ENCODE measurements at regions not wholly inside any gene's neighbourhood (a gene's known extent, or its start where the extent isn't known, plus 50 kb on each side); places are given as distances from the start of the nearest gene placed in this dataset.
A peak's percentile ranks its signal among the peaks of the same experiment; 100 is the strongest.

GRCh38 chr1:244217711-244218110, 166.6 kb downstream of the ZBTB18 start:
- peaks cover 0 to 2% of the 10 kb centered on the region in 2 donors for H3K9me3 ChIP-seq (replicated peaks in 1 of 2; ENCODE audit: control insufficient read depth in 2 of 2, insufficient read depth in 1 of 2, low read depth in 1 of 2, low read length in 2 of 2)
- no CpG with 5 or more reads among the region's 2 CpGs for WGBS, 2 donors (ENCODE audit: extremely low coverage in 2 of 2, insufficient read length in 2 of 2, insufficient replicate concordance in 1 of 2)
- no peak overlapping the region for H4K8ac ChIP-seq (ENCODE audit: low read depth, low read length)
- no peak overlapping the region for H3K14ac ChIP-seq (ENCODE audit: low read length)
- no peak overlapping the region for H3K4ac ChIP-seq (ENCODE audit: low read length)
- H3K4me1 ChIP-seq (ENCODE audit: control insufficient read depth in 2 of 2, insufficient read depth in 1 of 2, low read depth in 1 of 2, low read length in 2 of 2), result peaks cover 5 to 9% of the 10 kb centered on the region in 2 donors
- H2BK12ac ChIP-seq (ENCODE audit: low read length), result no peak overlapping the region
- H2BK120ac ChIP-seq (ENCODE audit: low read depth, low read length), result no peak overlapping the region
- no peak overlapping the region for H2AFZ ChIP-seq (ENCODE audit: low read length)
- no peak overlapping the region for H3K9ac ChIP-seq (ENCODE audit: low read depth, low read length, poor library complexity)
- no peak overlapping the region for H4K91ac ChIP-seq (ENCODE audit: low read depth, low read length, poor library complexity)
- H3K27ac ChIP-seq (replicated peaks; ENCODE audit: low read length), result no peak overlapping the region
- no peak overlapping the region for H2BK15ac ChIP-seq (ENCODE audit: low read length)
- no peak overlapping the region for H3K23ac ChIP-seq (ENCODE audit: low read depth, low read length, poor library complexity)
- H2AK5ac ChIP-seq (ENCODE audit: low read depth, low read length), result no peak overlapping the region
- no peak overlapping the region for H3K4me2 ChIP-seq (ENCODE audit: insufficient read depth, low read length, poor library complexity, severe bottlenecking)
- no peak overlapping the region for H3K18ac ChIP-seq (ENCODE audit: low read length)
- no peak for DNase-seq (ENCODE audit: low spot score)
- no peaks in the 10 kb centered on the region for H3K36me3 ChIP-seq (replicated peaks in 1 of 2; ENCODE audit: control insufficient read depth in 2 of 2, insufficient read depth in 2 of 2, low read length in 2 of 2)
- H3K79me1 ChIP-seq (ENCODE audit: low read depth, low read length), result no peaks in the 10 kb centered on the region
- no peak overlapping the region for H3K4me3 ChIP-seq (ENCODE audit: low read length in 2 of 2)
- peaks cover 0 to 10% (median 0%) of the 10 kb centered on the region in 3 experiments for H3K27me3 ChIP-seq (ENCODE audit: control insufficient read depth in 3 of 3, insufficient read depth in 3 of 3, low read depth in 1 of 3, low read length in 3 of 3)
- no peak overlapping the region for H2BK5ac ChIP-seq (ENCODE audit: low read length)

- Histone ChIP-seq H3K4me1 (ENCODE audit: control insufficient read depth in 2 of 2, insufficient read depth in 1 of 2, low read depth in 1 of 2, low read length in 2 of 2) (peaks cover 5 to 9% of the 10 kb centered on the region in 2 donors), H3K36me3 (replicated peaks in 1 of 2; ENCODE audit: control insufficient read depth in 2 of 2, insufficient read depth in 2 of 2, low read length in 2 of 2) (no peaks in the 10 kb centered on the region), H3K14ac (ENCODE audit: low read length) (no peak overlapping the region), H2BK120ac (ENCODE audit: low read depth, low read length) (no peak overlapping the region), H3K9ac (ENCODE audit: low read depth, low read length, poor library complexity) (no peak overlapping the region), H3K27me3 (ENCODE audit: control insufficient read depth in 3 of 3, insufficient read depth in 3 of 3, low read depth in 1 of 3, low read length in 3 of 3) (peaks cover 0 to 10% (median 0%) of the 10 kb centered on the region in 3 experiments), H3K4me2 (ENCODE audit: insufficient read depth, low read length, poor library complexity, severe bottlenecking) (no peak overlapping the region), H3K18ac (ENCODE audit: low read length) (peak overlapping the region; percentile 44), H2BK12ac (ENCODE audit: low read length) (peak overlapping the region; percentile 27), H2AK5ac (ENCODE audit: low read depth, low read length) (no peak overlapping the region), H4K91ac (ENCODE audit: low read depth, low read length, poor library complexity) (no peak overlapping the region), H3K23ac (ENCODE audit: low read depth, low read length, poor library complexity) (no peak overlapping the region), H3K79me1 (ENCODE audit: low read depth, low read length) (no peaks in the 10 kb centered on the region), H2AFZ (ENCODE audit: low read length) (peak overlapping the region; percentile 70), H2BK15ac (ENCODE audit: low read length) (no peak overlapping the region), H3K27ac (replicated peaks; ENCODE audit: low read length) (peak overlapping the region; percentile 11), H3K4ac (ENCODE audit: low read length) (no peak overlapping the region), H4K8ac (ENCODE audit: low read depth, low read length) (no peak overlapping the region), H3K9me3 (replicated peaks in 1 of 2; ENCODE audit: control insufficient read depth in 2 of 2, insufficient read depth in 1 of 2, low read depth in 1 of 2, low read length in 2 of 2) (peaks cover 0 to 2% of the 10 kb centered on the region in 2 donors), H3K4me3 (ENCODE audit: low read length in 2 of 2) (no peak overlapping the region), H2BK5ac (ENCODE audit: low read length) (no peak overlapping the region)
- WGBS, 2 donors (ENCODE audit: extremely low coverage in 2 of 2, insufficient read length in 2 of 2, insufficient replicate concordance in 1 of 2), result no CpG with 5 or more reads among the region's 9 CpGs
- DNase-seq (ENCODE audit: low spot score), result no peak
Observed at GRCh38 chr1:244218220-244218619, 167.1 kb downstream of the ZBTB18 start.

- H3K27ac ChIP-seq (replicated peaks; ENCODE audit: low read length), result no peak overlapping the region
Observed at GRCh38 chr1:244219149-244219548, 168.1 kb downstream of the ZBTB18 start.

GRCh38 chr1:244219802-244220201, 168.7 kb downstream of the ZBTB18 start:
- H3K4me1 ChIP-seq (ENCODE audit: control insufficient read depth in 2 of 2, insufficient read depth in 1 of 2, low read depth in 1 of 2, low read length in 2 of 2), result peaks cover 5 to 9% of the 10 kb centered on the region in 2 donors
- H3K18ac ChIP-seq (ENCODE audit: low read length), result peak overlapping the region; percentile 53
- no peak overlapping the region for H3K27ac ChIP-seq (replicated peaks; ENCODE audit: low read length)
- no peak overlapping the region for H4K8ac ChIP-seq (ENCODE audit: low read depth, low read length)
- peak overlapping the region; percentile 6 for H2AK5ac ChIP-seq (ENCODE audit: low read depth, low read length)
- H3K4ac ChIP-seq (ENCODE audit: low read length), result no peak overlapping the region
- H2BK5ac ChIP-seq (ENCODE audit: low read length), result no peak overlapping the region
- H3K9me3 ChIP-seq (replicated peaks in 1 of 2; ENCODE audit: control insufficient read depth in 2 of 2, insufficient read depth in 1 of 2, low read depth in 1 of 2, low read length in 2 of 2), result peaks cover 0 to 2% of the 10 kb centered on the region in 2 donors
- peaks cover 0 to 10% (median 0%) of the 10 kb centered on the region in 3 experiments for H3K27me3 ChIP-seq (ENCODE audit: control insufficient read depth in 3 of 3, insufficient read depth in 3 of 3, low read depth in 1 of 3, low read length in 3 of 3)
- no peak overlapping the region for H3K14ac ChIP-seq (ENCODE audit: low read length)
- H3K36me3 ChIP-seq (replicated peaks in 1 of 2; ENCODE audit: control insufficient read depth in 2 of 2, insufficient read depth in 2 of 2, low read length in 2 of 2), result no peaks in the 10 kb centered on the region
- no peak overlapping the region for H2BK12ac ChIP-seq (ENCODE audit: low read length)
- peak overlapping the region; percentile 15 for H3K9ac ChIP-seq (ENCODE audit: low read depth, low read length, poor library complexity)
- H2BK15ac ChIP-seq (ENCODE audit: low read length), result peak overlapping the region; percentile 3
- no peaks in the 10 kb centered on the region for H3K79me1 ChIP-seq (ENCODE audit: low read depth, low read length)
- no peak overlapping the region for H3K4me3 ChIP-seq (ENCODE audit: low read length in 2 of 2)
- H4K91ac ChIP-seq (ENCODE audit: low read depth, low read length, poor library complexity), result no peak overlapping the region
- no peak overlapping the region for H2AFZ ChIP-seq (ENCODE audit: low read length)
- H3K23ac ChIP-seq (ENCODE audit: low read depth, low read length, poor library complexity), result no peak overlapping the region
- H3K4me2 ChIP-seq (ENCODE audit: insufficient read depth, low read length, poor library complexity, severe bottlenecking), result no peak overlapping the region
- DNase-seq (ENCODE audit: low spot score), result no peak
- WGBS, 2 donors (ENCODE audit: extremely low coverage in 2 of 2, insufficient read length in 2 of 2, insufficient replicate concordance in 1 of 2), result no CpG with 5 or more reads among the region's 5 CpGs
- H2BK120ac ChIP-seq (ENCODE audit: low read depth, low read length), result no peak overlapping the region

More at GRCh38 chr1:244219149-244219548, 168.1 kb downstream of the ZBTB18 start:
- H2AFZ ChIP-seq (ENCODE audit: low read length), result no peak overlapping the region
- no peak overlapping the region for H4K91ac ChIP-seq (ENCODE audit: low read depth, low read length, poor library complexity)
- H3K27me3 ChIP-seq (ENCODE audit: control insufficient read depth in 3 of 3, insufficient read depth in 3 of 3, low read depth in 1 of 3, low read length in 3 of 3), result peaks cover 0 to 10% (median 0%) of the 10 kb centered on the region in 3 experiments
- DNase-seq (ENCODE audit: low spot score), result no peak
- no peak overlapping the region for H3K4ac ChIP-seq (ENCODE audit: low read length)
- H2BK12ac ChIP-seq (ENCODE audit: low read length), result no peak overlapping the region
- no peak overlapping the region for H3K23ac ChIP-seq (ENCODE audit: low read depth, low read length, poor library complexity)
- peaks cover 5 to 9% of the 10 kb centered on the region in 2 donors for H3K4me1 ChIP-seq (ENCODE audit: control insufficient read depth in 2 of 2, insufficient read depth in 1 of 2, low read depth in 1 of 2, low read length in 2 of 2)
- H3K79me1 ChIP-seq (ENCODE audit: low read depth, low read length), result no peaks in the 10 kb centered on the region
- no peak overlapping the region for H3K14ac ChIP-seq (ENCODE audit: low read length)
- H4K8ac ChIP-seq (ENCODE audit: low read depth, low read length), result no peak overlapping the region
- H3K4me3 ChIP-seq (ENCODE audit: low read length in 2 of 2), result no peak overlapping the region
- H2BK15ac ChIP-seq (ENCODE audit: low read length), result no peak overlapping the region
- no peaks in the 10 kb centered on the region for H3K36me3 ChIP-seq (replicated peaks in 1 of 2; ENCODE audit: control insufficient read depth in 2 of 2, insufficient read depth in 2 of 2, low read length in 2 of 2)
- no peak overlapping the region for H3K18ac ChIP-seq (ENCODE audit: low read length)
- no peak overlapping the region for H2BK5ac ChIP-seq (ENCODE audit: low read length)
- no peak overlapping the region for H3K9ac ChIP-seq (ENCODE audit: low read depth, low read length, poor library complexity)
- peaks cover 0 to 2% of the 10 kb centered on the region in 2 donors for H3K9me3 ChIP-seq (replicated peaks in 1 of 2; ENCODE audit: control insufficient read depth in 2 of 2, insufficient read depth in 1 of 2, low read depth in 1 of 2, low read length in 2 of 2)
- no peak overlapping the region for H2AK5ac ChIP-seq (ENCODE audit: low read depth, low read length)
- no peak overlapping the region for H2BK120ac ChIP-seq (ENCODE audit: low read depth, low read length)
- no peak overlapping the region for H3K4me2 ChIP-seq (ENCODE audit: insufficient read depth, low read length, poor library complexity, severe bottlenecking)
